ENCODE measurements at regions not wholly inside any gene's neighbourhood (a gene's known extent, or its start where the extent isn't known, plus 50 kb on each side); places are given as distances from the start of the nearest gene placed in this dataset.

DNA sequence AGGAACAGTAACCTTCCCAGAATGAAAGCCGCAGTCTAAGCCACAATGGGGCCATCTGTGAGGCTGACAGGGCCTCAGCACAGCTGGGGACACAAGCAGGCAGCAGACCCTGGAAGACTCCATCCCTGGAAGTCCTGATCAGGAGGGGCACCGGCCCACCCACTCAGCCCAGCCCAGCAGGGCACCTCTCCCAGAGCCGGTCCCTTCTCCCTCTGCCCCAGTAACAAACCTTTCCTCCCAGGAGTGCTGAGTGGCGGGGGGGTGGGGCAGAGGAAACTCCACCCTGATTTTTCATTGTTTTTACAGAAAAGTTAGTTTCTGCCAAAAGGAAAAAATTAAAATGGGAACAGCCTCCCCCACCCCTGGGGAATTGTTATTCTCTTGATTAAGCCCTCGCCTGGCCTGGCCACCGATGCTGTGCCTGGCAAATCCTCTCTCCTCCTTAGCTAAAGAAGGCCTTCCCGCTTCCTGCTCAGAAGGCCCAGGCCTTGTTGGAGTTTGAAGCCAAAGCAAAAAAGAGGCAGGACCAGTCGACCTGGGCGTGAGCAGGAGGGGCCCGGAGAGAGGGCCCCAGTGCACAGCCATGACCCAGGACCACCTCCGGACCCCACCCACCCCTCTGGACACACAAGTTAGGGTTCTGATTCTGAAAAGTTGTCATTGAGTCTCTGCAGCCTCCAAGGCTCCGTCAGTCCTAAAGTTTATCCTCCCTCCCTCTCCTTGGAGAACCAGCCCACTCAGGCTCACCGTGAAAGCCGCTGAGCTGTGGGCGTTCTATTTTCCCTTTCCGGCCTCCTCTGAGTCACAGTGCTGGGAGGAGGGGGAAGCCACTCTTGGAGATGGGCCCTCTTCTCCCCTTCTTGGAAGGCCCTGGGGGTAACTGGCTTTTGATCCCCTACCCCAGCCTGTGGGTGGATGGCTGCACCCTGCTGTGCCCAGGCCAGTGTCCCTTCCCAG is 128.4 kb upstream of the TNRC6C start:
- no peaks in the 10 kb centered on the region for H4K20me1 ChIP-seq (ENCODE audit: low read depth, low read length)
- no peak overlapping the region for H3K4me3 ChIP-seq (ENCODE audit: insufficient read depth, low read length, poor library complexity, severe bottlenecking)
- no peaks in the 10 kb centered on the region for H3K79me2 ChIP-seq (ENCODE audit: insufficient read depth, low read length)
- H3K27me3 ChIP-seq (ENCODE audit: low read length): no peaks in the 10 kb centered on the region
- H3K9me2 ChIP-seq (replicated peaks; ENCODE audit: insufficient read depth, low read length): no peaks in the 10 kb centered on the region
- H3K36me3 ChIP-seq (ENCODE audit: low read length): no peaks in the 10 kb centered on the region
- no peak overlapping the region for H3K4me2 ChIP-seq (ENCODE audit: low read depth, low read length, poor library complexity, severe bottlenecking)
- no peak overlapping the region for H2AFZ ChIP-seq (ENCODE audit: low read depth, low read length, severe bottlenecking)
- H3F3A ChIP-seq (ENCODE audit: insufficient read depth): no peaks in the 10 kb centered on the region
- H3K27ac ChIP-seq (ENCODE audit: low read depth, low read length): no peak overlapping the region
- no peak for TF ChIP-seq EZH2phosphoT487 (conservative IDR thresholded peaks at IDR 0.05; ENCODE audit: low read length)
- TF ChIP-seq, protein P1, sequence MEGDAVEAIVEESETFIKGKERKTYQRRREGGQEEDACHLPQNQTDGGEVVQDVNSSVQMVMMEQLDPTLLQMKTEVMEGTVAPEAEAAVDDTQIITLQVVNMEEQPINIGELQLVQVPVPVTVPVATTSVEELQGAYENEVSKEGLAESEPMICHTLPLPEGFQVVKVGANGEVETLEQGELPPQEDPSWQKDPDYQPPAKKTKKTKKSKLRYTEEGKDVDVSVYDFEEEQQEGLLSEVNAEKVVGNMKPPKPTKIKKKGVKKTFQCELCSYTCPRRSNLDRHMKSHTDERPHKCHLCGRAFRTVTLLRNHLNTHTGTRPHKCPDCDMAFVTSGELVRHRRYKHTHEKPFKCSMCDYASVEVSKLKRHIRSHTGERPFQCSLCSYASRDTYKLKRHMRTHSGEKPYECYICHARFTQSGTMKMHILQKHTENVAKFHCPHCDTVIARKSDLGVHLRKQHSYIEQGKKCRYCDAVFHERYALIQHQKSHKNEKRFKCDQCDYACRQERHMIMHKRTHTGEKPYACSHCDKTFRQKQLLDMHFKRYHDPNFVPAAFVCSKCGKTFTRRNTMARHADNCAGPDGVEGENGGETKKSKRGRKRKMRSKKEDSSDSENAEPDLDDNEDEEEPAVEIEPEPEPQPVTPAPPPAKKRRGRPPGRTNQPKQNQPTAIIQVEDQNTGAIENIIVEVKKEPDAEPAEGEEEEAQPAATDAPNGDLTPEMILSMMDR (IDR thresholded peaks at IDR 0.05; ENCODE audit: insufficient read depth, low read length, poor library complexity, severe bottlenecking): no peak
- no peak overlapping the region for H3K9ac ChIP-seq (ENCODE audit: low read length)
- no peaks in the 10 kb centered on the region for H3K9me3 ChIP-seq (ENCODE audit: insufficient read depth, low read length)

DNA sequence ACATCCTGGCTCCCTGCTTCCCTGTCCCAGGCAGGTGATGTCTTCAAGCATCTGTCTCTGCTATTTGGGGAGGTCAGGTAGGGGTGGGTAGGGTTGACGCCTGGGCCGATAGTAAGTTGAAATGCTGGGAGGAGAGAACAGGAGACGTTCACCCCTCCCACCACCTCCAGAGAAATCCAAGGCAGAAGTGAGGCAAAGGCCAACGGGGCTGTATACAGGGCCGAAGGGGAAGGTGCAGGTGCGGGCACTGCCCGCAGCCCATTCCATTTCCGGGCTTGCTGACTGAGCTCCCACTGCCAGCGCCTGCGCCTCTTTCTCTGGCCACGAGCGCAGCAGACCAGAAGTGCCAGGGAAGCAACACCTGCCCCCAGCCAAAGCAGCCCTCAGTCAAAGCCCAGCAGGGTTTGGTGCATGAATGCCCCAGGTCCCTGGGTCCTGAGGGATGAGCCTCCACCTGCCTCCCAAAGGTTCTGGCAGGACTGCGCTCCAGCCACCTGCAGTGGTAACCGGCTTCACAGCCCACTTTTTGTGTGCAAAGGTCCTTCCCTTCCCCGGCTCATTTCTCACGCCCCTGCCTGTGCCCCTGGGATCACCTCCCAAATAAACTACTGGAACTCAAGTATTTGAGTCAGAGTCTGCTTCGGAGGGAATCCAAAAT is 127.6 kb upstream of the TNRC6C start:
- H3K79me2 ChIP-seq (ENCODE audit: insufficient read depth, low read length): no peaks in the 10 kb centered on the region
- no peaks in the 10 kb centered on the region for H3K36me3 ChIP-seq (ENCODE audit: low read length)
- no peaks in the 10 kb centered on the region for H3K9me3 ChIP-seq (ENCODE audit: insufficient read depth, low read length)
- no peak overlapping the region for H3K27ac ChIP-seq (ENCODE audit: low read depth, low read length)
- no peaks in the 10 kb centered on the region for H3K27me3 ChIP-seq (ENCODE audit: low read length)
- H3K4me3 ChIP-seq (ENCODE audit: insufficient read depth, low read length, poor library complexity, severe bottlenecking): no peak overlapping the region
- no peaks in the 10 kb centered on the region for H3K9me2 ChIP-seq (replicated peaks; ENCODE audit: insufficient read depth, low read length)
- no peak overlapping the region for H2AFZ ChIP-seq (ENCODE audit: low read depth, low read length, severe bottlenecking)
- H4K20me1 ChIP-seq (ENCODE audit: low read depth, low read length): no peaks in the 10 kb centered on the region
- H3K9ac ChIP-seq (ENCODE audit: low read length): no peak overlapping the region
- H3F3A ChIP-seq (ENCODE audit: insufficient read depth): no peaks in the 10 kb centered on the region
- H3K4me2 ChIP-seq (ENCODE audit: low read depth, low read length, poor library complexity, severe bottlenecking): no peak overlapping the region
- TF ChIP-seq EZH2phosphoT487 (conservative IDR thresholded peaks at IDR 0.05; ENCODE audit: low read length): no peak
- TF ChIP-seq, protein P1 (IDR thresholded peaks at IDR 0.05; ENCODE audit: insufficient read depth, low read length, poor library complexity, severe bottlenecking): no peak

DNA sequence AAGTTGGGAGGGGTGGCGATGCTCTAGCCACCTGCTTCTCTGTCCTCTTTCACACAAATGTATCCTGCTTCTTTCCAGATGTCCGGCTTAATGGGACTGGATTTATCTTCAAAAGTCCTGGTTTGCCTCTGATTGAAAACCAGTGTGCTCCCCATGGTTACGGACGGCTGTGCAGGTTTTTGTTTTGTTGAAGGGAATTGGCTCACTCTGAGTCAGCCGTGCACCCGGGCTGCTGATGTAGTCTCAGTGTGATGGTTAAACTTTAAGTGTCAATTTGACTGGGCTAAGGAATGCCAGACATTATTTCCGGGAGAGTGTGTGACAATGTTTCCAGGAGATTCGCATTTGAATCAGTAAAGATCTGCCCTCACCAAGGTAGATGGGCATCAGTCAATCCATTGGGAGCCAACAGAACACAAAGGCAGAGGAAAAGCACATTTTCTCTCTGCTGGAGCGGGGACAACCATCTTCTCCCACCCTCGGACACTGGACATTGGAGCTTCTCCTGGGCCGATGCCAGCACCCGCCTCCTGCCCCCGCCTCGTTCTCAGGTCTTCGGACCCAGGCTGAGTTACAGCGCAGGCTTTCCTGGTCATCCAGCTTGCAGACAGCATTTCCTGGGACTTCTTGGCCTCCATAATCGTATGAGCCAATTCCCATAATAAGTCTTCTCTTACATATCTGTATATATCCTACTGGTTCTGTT is 126.9 kb upstream of the TNRC6C start:
- TF ChIP-seq, protein P1 (IDR thresholded peaks at IDR 0.05; ENCODE audit: insufficient read depth, low read length, poor library complexity, severe bottlenecking): no peak
- TF ChIP-seq EZH2phosphoT487 (conservative IDR thresholded peaks at IDR 0.05; ENCODE audit: low read length): no peak
- no peak overlapping the region for H3K27ac ChIP-seq (ENCODE audit: low read depth, low read length)
- no peaks in the 10 kb centered on the region for H3K9me2 ChIP-seq (replicated peaks; ENCODE audit: insufficient read depth, low read length)
- no peak overlapping the region for H3K4me3 ChIP-seq (ENCODE audit: insufficient read depth, low read length, poor library complexity, severe bottlenecking)
- no peak overlapping the region for H3K9ac ChIP-seq (ENCODE audit: low read length)
- no peaks in the 10 kb centered on the region for H3K79me2 ChIP-seq (ENCODE audit: insufficient read depth, low read length)
- no peaks in the 10 kb centered on the region for H3K36me3 ChIP-seq (ENCODE audit: low read length)
- H4K20me1 ChIP-seq (ENCODE audit: low read depth, low read length): no peaks in the 10 kb centered on the region
- no peaks in the 10 kb centered on the region for H3K27me3 ChIP-seq (ENCODE audit: low read length)
- no peaks in the 10 kb centered on the region for H3F3A ChIP-seq (ENCODE audit: insufficient read depth)
- no peak overlapping the region for H2AFZ ChIP-seq (ENCODE audit: low read depth, low read length, severe bottlenecking)
- no peak overlapping the region for H3K4me2 ChIP-seq (ENCODE audit: low read depth, low read length, poor library complexity, severe bottlenecking)
- no peaks in the 10 kb centered on the region for H3K9me3 ChIP-seq (ENCODE audit: insufficient read depth, low read length)
